Posterior vena cava (tissue), 2 donors: ENCODE measurements at regions not wholly inside any gene's neighbourhood (a gene's known extent, or its start where the extent isn't known, plus 50 kb on each side); places are given as distances from the start of the nearest gene placed in this dataset.
"Not testable (repeated sequence)": the region's sequence is repeated elsewhere in the genome, so short reads cannot be mapped to it uniquely, and the experiment has no call there.

Experiments
- DNase-seq: peaks from one replicate; pipeline ENCODE4 v3.0.0-alpha.2; 2020; ENCODE audit warnings: low spot score
- intact Hi-C, 2 donors: fragments of 100-400 bp; cut with DNase I; formaldehyde crosslinking; loops; one replicate each; pipeline versions ENCODE4 v1.14.1 to v1.14.2; 2022 to 2023
- donor health status: DM: yes; HTN: yes; CAD: no.
- donor health status: DM: yes; HTN: yes; CAD: no.

- DNase-seq, result no peak
- intact Hi-C loops, result no loop called here
Measured at GRCh38 chr4:151859641-151860040, 98.8 kb upstream of the GATB start.

- no peak for DNase-seq
- intact Hi-C loops, result no loop called here
Measured at GRCh38 chr4:151858356-151858755, 97.5 kb upstream of the GATB start.

- DNase-seq, result no peak
- intact Hi-C loops, result no loop called here
Measured at GRCh38 chr4:151857368-151857767, 96.6 kb upstream of the GATB start.

GRCh38 chr4:151855747-151856146 is 94.9 kb upstream of the GATB start:
- intact Hi-C loops, result no loop called here
- no peak for DNase-seq

- intact Hi-C loops, result no loop called here
- DNase-seq, result no peak
Measured at GRCh38 chr4:151854731-151855130, 93.9 kb upstream of the GATB start.

GRCh38 chr4:151853034-151853433 is 92.2 kb upstream of the GATB start:
- DNase-seq, result no peak

GRCh38 chr4:151852202-151852601 is 91.4 kb upstream of the GATB start:
- no peak for DNase-seq
- intact Hi-C loops, result no loop called here

More at GRCh38 chr4:151853034-151853433, 92.2 kb upstream of the GATB start:
- intact Hi-C loops, result no loop called here

DNA sequence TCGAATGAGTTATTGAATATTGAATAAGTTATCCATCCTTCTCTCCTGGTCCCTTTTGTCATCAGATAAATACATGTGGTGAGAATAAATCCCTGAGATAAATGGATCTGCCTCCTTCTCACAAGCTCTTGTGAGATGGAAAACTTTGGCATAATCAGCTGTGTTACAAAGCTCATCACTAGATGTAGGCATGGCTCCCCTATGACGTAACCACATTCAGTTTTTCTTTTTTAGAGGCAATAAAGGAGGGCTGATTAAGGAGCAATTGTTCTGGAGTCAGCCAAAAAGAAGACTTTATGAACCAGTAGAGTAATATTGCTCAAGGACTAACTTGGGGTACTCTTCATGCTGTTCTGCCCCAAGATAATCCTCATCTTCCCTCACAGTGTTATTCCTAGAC is 90.5 kb upstream of the GATB start:
- DNase-seq, result no peak
- intact Hi-C loops, result no loop called here

DNA sequence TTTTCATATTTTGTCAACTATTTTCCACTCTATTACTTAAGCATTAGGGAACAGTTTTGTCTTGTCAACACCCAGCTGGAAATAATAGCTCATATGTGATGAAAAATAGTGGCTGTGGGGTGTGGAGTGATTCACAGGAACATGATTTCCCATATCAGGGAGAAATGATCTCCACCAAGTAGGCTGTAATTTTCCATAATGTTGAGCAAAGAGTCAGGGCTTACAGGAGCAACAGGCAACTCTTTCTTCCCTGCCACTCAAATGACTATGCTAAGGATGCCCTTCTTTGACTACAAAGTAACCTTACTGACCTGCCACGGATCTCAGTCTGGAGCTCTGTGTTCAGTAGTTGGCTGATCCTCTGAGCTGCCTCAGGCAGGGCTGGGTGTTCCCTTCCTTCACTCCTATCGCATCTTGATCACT is 90.0 kb upstream of the GATB start:
- no peak for DNase-seq
- intact Hi-C loops, result no loop called here

GRCh38 chr4:151845551-151845950 is 84.7 kb upstream of the GATB start:
- DNase-seq, intact Hi-C loops: not testable (repeated sequence)

GRCh38 chr4:151842430-151843079 is 81.7 kb upstream of the GATB start:
- no peak for DNase-seq
- intact Hi-C loops, result no loop called here

DNA sequence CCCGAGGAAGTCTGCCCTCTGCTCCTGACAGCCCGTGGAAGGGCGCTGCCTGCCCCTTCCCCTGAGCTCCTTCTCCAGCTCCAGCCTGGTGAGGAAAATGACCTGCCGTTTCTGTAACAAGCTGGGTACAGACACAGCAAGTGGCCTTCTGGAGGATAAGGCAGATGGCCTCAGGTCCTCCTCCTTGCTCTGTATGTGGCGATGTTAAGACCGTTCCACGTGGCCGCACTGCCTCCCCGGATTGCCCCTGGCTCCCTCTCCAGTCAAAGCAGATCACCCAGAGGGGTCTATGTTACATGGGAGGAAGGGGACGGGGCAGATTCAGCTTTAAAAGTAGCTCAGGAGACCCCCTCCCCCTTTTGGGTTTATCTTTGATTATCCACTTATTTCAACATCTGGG is 80.3 kb upstream of the GATB start:
- intact Hi-C loops, result no loop called here
- DNase-seq, result no peak

DNA sequence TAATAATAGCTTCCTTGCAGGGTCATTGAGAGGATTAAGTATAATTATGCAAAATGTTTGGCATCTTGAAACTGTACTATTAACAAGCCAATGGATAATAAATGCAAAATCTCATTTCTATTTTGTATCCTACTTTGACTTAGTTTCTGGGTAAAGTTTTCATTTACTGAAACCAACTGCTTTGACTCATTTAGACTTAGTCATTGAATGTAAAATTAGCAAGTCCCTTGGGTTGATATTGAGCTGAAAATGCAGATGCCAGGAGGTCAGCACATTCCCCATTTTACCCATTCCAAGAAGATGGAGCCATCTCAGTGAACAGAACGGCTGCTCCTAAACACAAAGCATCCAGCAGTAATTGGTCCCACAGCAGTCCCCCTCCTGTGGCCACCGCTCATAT is 74.7 kb upstream of the GATB start:
- intact Hi-C loops, result no loop called here
- DNase-seq, result no peak

GRCh38 chr4:151833174-151833573 is 72.4 kb upstream of the GATB start:
- no peak for DNase-seq
- intact Hi-C loops, result no loop called here

DNA sequence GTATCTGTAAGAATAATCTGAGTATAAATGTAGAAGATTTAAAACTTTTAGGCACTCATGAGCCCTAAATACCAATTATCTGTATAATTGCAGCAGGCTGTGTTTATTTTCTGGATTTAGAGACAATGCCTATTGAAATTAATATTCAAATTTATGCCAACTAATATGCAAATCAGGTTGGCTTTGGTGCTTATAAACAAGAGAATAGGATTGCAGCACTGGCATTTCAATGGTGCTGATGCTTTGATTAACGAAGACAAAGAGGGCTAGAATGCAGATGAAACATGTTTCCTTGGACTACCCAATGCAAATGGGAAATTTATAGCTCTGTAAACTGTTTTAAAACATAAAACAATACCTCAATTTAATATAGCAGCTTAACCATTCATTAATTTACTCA is 70.7 kb upstream of the GATB start:
- intact Hi-C loops, result no loop called here

GRCh38 chr4:151830168-151830567 is 69.4 kb upstream of the GATB start:
- intact Hi-C loops, result no loop called here
- no peak for DNase-seq

More for the DNA sequence above, 70.7 kb upstream of the GATB start:
- DNase-seq, result no peak

- intact Hi-C loops, result no loop called here
- DNase-seq, result no peak
Measured at GRCh38 chr4:151829309-151829708, 68.5 kb upstream of the GATB start.

DNA sequence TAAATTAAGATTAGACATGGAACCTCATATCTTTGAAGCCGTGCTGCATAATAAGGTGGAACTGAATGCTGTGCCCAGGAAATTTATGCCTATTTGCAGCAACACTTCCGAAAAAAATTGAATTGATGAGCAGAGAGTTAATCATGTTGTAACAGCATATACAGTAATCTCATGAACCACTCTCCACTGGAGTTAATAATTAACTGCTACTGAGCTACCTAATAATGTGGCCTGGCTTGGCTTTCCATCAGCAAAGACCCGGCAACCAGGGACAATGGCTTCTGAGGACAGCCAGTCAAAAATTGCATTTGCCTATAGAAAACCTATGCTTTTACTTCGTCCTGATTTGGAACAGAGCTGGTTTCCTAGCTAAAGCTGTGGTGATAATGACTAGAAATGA is 63.8 kb upstream of the GATB start:
- no peak for DNase-seq
- intact Hi-C loops, result no loop called here

DNA sequence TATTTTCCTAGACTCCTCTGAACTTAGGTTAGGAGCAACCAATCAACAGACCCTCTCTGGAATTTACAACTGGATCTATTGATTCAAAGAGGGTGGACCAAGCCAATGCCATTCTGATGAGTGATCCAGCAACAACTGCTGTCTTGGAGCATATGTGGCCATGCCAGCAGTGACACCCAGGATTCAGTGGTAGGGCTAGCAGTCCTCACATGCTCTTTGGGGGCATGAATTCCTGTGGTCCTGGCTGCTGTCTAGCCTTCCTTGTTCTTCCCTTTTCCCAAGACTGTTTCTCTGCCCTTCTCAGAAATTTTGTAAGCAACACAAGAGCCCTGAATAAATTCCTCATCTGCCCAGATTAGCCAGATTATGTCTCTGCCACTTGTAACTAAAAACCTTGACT is 61.5 kb upstream of the GATB start:
- intact Hi-C loops, result no loop called here
- no peak for DNase-seq

- no peak for DNase-seq
- intact Hi-C loops, result no loop called here
Measured at GRCh38 chr4:151820004-151820403, 59.2 kb upstream of the GATB start.

DNA sequence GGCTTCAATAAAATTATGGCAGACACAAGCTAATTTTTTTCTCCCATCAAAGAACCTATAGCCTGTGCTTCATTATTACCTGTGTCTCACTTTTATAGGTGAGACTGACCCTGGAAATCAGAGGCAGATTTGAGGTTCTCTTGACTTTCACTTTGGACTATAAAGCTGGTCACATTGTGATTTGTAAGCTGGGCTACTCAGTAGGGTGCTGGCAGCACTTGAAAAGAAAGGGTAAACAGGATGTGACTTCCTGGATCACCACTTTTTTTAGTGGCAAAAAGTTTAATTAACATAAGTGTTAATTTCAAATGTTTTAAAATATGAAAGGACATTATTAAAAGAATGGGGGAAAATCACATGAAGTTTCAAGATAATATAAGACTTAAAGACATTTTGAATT is 50.6 kb upstream of the GATB start:
- intact Hi-C loops, result no loop called here
- DNase-seq, result no peak
